GM18870 (cell line): ENCODE measurements at regions not wholly inside any gene's neighbourhood (a gene's known extent, or its start where the extent isn't known, plus 50 kb on each side); places are given as distances from the start of the nearest gene placed in this dataset.
"Not testable (repeated sequence)": the region's sequence is repeated elsewhere in the genome, so short reads cannot be mapped to it uniquely, and the experiment has no call there.

Experiments used
- ATAC-seq: cut with Tn5 transposase; IDR thresholded peaks from one replicate; pipeline ENCODE4 v1.9.1; 2021; ENCODE audit warnings: moderate library complexity; ENCODE audit not compliant: unreplicated experiment

DNA sequence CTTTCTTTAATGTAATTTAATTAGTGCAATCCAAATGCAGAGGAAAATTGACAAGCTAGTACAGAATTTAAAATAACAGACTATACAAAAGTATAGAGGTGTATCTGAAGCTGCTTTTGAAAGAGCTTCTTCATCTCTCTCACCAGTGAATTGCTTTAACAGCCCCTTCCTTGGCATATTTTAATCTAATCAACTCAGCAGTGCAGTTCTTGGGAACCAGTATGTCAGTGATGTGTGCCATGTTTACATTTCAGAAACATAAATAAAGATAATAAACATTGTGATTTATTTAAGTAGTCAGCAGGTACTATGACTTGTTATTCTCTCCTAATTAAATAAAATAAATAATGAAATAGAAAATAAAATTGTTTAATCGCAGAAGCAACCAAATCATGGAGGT lies 1260.6 kb downstream of the NCAM2 start:
- no peak for ATAC-seq

DNA sequence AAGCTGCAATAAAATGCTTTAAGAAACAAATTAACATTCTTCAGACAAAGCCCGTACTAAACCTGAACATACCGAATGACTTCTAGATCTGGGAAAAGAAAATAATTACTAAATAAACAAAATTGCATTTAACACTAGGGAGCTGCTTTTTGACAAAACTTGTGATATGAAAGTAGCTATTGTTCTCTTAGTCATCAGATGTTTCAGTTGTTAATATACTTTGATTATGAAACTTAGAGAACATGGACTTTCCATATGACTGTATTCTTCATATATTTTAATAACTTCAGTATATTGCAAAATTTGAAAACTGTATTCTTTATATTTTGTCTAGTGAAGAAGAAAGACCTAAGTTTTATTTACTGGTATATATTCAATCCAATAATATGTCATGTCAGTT lies 1262.1 kb downstream of the NCAM2 start:
- no peak for ATAC-seq

DNA sequence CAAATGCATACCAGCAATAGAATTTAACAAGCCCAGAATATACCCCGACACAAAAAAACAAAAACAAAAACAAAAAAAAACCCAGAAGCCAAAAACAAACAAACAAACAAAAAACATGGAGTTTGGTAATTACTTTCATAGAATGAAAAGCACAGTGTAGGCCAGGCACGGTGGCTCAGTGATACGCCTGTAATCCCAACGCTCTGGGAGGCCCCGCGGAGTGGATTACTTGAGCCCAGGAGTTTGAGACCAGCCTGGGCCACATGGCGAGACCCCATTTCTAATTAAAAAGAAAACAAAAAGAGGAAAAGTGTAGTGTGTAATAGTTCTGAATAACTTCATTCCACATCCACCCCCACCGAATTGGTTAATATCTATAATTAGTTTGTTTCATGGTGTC lies 1265.7 kb downstream of the NCAM2 start:
- no peak for ATAC-seq

DNA sequence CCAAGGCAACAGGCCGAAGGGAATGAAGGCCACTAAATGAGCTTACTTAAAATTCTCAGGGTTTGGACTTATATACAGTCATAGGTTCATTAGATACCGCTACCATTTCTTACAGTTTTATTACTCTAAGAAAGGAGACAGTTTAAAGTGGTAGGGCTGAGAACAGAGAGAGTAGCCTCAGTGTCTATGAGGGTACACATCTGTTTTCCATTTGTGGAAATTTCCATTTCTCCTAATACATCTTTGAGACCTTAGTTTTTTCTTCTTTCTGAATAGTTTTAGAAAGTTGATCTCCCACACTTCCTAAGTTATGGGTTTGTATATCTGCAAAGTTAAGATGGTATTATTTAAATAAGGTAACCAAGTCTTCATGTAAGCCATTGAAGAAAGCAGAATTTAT lies 1279.1 kb downstream of the NCAM2 start:
- ATAC-seq: no peak

DNA sequence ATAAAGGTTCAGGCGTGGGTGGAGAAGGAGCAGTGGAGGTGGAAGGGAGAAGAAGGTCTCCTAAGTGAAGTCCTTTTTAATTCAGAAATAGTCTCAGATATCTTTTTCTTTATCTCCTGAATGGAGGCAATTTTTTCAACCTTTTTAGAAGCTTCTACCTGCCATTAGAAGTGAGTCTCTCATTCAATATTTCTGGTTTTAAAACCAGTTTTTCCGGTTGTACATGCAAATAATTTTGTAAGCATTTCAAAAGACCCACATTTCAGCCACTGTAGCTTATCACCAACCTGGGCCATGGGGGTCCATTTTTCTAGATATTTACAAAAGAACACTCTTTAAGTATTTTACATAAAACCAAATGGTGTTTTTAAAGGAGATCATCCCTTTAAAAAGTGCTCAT lies 1280.2 kb downstream of the NCAM2 start:
- ATAC-seq: no peak

DNA sequence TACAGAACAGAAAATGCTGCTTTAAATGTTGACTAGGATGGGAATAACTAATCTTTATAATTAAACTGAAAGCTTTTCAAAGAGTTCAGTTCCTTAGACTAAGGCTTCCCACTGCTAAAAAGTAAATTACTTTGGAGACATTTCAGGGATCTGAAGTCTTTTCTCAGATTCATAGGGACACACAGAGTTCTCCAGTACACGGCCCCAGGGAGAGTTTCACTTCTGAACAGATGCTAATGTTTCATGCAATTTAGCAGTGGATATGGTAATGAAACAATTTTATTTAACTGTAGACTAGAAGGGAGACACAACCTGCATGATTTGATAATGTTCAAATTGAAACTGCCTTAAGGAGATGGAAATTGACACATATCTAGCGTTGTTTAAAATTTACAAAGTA lies 1282.6 kb downstream of the NCAM2 start:
- ATAC-seq: no peak

DNA sequence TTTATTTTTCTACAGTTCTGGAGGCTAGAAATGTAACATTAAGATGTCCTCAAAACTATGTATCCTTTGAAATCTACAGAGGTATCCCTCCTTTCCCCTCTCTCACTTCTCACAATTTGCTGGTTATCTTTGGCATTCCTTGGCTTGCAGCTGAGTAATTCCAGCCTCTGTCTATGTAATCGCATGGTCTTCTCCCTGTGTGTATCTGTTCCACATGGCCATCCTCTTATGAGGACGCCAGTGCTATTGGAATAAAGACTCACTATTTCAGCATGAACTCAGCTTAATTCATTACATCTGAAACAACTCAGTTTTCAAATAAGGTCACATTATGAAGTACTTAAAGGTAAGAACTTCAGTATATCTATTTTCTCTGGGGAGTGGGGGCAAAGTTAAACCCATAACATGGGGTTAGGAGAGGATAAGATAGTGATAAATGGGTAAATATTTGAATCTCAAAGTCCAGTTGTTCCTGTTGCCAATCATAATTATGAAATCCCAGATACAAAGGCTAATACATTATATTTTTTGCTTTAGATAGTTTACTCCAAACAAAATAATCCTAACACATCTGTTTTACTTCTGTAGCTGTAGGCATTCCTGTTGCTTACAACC lies 1290.8 kb downstream of the NCAM2 start:
- no peak for ATAC-seq

DNA sequence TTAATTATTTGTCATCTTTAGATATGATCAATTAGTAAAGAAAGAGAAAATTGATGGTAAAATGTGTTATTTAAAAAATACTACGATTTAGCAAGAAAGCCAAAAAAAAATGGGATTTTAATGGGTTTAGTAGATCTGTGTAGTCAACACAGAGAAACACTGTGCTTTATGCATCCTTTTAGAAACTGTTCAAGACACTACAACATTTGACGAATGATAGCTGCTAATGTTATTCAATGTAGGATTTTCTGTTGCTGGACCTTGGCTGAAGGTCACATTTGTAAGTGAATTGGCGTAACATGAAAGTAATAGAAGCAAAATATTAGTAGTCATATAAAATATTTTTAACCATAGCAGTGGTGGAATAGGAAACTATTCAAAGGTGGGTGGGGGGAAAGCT lies 1293.9 kb downstream of the NCAM2 start:
- no peak for ATAC-seq

DNA sequence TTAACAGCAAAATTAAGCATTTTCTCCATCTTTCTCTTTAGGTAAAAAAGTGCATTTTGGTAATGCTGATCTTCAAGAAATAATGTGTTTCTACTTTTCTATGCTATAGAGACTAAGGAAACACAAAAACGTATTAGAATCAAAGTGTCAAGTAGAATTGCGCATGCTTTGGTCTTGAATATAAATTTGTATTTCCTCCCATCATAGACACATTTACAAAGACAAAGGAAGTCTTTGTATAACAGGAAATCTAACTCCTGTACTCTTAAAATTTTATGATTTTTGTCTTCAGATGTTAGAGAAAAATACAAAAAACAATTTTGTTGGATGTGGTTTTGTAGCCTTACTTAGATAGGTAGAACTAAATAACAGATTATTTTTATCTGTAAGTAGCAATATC lies 1299.4 kb downstream of the NCAM2 start:
- no peak for ATAC-seq

DNA sequence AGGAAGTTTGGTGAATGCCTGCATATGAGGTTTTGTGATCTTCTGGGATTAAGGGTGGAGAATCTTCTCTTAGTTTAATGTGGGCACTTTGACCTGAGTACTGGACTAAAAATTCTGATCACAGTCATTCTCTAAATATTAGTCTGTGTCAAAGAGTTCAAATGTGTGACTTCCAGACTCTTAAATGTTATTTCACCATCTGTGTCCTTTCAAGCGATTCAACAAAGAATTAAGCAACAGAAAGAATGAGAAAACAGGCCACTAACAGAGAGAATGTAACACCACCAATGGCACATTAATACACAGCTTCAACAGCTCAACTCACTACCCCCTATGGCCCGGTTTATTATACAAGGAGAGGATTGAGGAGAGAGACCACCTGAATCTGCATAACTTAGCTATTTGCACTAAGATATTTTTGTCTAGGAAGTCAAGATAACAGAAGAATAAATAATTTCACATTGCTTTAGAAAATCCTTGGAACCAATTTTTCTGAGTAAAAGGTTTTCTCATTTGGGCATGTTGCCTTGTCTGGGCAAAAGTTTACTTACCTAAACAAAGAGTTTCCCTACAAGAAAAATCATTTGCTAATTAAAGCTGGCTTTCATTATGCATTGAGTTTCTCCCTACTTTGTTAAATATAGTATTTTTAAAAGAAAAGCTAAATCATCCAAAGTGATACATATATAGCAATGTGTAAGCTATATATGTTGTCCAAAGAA lies 1313.7 kb downstream of the NCAM2 start:
- ATAC-seq: no peak

DNA sequence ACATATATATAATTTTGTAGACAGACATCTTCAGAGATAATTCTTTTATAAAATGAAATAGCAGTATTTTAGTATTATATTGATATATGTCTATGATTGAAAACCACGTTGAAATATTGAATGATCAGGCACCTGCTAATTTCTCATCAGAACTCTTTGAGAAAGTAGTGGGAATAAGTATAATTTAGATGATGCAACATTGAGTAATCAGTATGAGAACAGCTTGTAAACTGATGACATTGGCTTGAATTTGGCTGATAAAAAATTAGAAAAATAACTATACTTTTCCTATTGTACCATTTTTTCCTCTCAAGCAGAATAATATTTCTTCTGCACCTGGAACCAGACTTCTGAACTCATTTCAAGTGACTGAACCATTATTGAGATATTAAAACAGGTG lies 1316.8 kb downstream of the NCAM2 start:
- ATAC-seq: no peak

DNA sequence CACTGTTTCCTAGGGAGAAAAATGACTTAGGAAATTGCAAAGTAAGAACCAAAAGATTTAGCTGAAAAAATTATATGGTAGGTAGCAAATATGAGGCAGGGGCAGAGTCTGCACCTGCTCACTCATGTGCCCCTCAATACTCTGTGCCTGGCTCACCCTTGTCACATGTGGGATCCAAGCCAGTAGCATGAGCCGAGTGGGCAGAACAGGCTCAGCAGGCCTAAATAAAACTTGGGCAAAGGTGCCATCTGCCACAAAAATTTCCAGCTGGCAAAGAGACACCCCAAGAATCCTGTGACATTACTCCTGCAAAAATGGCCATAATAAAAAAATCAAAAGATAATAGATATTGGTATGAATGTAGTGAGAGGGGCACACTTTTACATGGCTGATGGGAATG lies 1321.2 kb downstream of the NCAM2 start:
- no peak for ATAC-seq

DNA sequence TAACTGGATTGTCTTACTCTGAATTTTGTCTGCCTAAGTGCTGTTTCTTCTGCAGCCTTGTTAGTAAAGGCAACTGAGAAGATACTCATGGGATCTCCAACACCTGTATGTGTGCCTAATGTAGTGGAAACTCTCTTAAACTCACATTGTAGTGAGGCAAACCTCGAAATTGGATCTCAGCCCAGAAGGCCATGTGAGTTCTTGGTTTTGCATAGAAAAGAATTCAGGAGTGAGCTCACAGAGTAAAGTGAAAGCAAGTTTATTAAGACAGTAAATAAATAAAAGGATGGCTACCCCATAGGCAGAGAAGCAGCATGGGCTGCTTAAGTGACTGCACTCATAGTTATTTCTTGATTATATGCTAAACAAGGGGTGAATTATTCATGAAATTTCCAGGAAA lies 1344.7 kb downstream of the NCAM2 start:
- no peak for ATAC-seq

DNA sequence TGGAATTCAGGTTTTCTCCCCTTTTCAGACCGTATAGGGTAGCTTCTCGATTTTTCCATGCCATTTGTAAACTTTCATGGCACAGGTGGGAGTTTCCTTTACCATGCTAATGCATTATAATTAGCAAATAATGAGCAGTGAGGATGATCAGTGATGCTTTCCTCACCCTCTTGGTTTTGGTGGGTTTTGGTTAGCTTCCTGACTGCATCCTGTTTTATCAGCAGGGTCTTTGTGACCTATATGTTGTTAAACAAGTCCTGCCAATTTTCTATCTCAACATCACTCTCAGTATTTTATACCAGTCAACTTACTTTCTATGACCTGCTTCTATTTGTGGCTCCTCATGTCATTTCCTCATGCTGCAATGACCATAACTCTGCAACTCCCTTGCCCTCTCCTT lies 1345.1 kb downstream of the NCAM2 start:
- no peak for ATAC-seq

DNA sequence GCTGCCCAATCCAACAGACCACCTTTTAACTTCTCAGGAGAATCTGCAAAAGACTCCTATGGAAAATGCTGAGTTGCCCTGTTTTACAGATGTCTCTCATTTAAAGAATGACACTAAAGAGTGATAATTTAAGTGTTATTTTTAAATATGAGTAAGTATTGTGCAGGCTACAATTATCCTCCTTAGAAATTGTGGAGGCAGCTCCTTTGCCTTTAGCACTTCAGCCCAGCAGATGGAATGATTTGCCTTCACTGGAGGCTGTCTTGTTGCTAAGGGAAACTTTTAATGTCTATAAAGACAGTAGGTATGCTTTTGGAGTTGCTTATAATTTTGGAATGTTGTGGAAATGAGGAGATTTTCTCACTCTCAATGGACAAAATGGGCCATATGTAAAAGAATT lies 1345.5 kb downstream of the NCAM2 start:
- ATAC-seq: no peak

DNA sequence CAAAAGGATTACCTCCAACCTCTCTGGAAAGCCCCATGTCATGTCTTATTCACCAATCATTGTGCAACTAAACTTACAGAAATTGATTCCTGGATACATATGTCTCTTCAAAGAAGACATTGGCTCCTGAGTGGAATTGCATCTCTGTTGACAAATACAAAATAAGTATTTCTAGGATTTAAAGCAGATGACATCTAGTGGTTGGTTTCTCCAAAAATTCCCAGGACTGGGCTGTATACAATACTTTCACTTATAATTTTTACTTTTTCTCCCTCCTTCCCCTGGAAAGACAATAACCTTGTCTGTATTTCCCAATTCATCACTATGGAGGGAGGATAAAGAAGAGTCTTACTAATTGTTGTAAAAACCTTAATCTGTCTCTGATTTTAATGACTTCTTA lies 1347.4 kb downstream of the NCAM2 start:
- ATAC-seq: no peak

DNA sequence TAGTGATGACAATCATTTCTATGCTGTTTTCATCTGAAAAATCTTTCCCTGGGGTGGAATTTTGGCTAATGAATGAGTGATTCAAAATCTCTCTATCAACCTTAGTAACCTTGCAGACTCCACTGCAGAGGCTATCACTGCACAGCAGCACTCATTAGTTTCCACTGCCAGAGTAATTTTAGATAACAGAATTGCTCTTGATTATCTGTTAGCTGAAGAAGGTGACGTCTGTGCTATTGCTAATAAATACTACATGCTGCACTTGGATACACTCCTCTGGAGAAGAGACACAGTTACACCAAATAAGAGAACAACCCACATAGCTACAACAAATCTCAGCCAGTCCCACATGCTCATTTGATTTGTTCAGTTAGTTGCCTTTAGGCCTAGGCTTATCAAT lies 1348.4 kb downstream of the NCAM2 start:
- no peak for ATAC-seq

DNA sequence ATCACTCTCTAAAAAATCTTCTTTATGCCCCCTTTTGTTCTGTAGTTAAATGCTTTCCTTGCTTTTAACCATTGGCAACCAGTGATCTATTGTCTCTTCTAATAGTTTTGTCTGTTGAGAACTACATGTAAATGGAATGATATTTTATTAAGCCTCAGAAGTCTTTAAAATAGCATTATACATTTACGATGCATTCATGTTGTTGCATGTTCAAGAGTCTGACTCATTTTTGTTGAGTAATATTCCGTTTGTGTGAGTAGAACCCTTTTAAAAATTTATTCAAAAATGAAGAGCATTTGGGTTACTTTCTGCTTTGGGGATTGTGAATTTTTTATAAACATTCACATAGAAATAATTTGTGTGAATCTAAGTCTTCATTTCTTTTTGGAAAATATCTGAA lies 1352.9 kb downstream of the NCAM2 start:
- ATAC-seq: no peak

DNA sequence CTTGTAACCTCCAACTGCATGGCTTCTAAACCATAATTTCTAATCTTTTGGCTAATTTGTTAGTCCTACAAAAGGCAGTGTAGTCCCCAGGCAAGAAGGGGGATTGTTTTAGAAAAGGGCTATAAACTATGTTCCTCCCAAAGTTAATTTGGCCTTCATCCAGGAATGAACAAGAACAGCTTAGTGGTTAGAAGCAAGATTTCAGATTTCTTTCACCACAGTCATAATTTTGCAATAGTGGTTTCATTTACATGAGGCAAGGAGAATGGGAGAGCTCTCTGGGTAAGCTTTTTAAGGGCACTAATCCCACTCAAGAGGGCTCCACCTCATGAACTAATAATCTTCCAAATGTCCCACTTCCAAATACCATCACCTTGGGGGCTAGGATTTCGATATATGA lies 1353.9 kb downstream of the NCAM2 start:
- ATAC-seq: no peak

DNA sequence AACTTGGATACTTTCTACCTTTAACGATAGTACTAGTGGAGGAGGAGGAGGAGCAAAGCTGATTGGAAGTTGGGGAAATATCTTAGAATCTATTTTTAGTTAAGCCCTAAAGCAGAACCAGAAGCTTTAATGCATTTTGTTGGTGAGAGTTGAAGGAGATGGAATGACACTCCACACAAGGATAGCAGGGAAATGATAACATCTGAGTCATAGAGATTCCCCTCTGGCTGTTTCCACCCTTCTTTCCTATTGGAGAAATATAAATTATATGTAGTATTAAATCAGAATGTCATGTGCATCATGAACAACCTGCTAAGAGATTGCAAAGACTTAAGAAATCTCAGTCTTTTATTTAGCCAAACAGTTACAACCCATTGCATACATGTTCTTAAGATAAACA lies 1357.7 kb downstream of the NCAM2 start:
- ATAC-seq: no peak

DNA sequence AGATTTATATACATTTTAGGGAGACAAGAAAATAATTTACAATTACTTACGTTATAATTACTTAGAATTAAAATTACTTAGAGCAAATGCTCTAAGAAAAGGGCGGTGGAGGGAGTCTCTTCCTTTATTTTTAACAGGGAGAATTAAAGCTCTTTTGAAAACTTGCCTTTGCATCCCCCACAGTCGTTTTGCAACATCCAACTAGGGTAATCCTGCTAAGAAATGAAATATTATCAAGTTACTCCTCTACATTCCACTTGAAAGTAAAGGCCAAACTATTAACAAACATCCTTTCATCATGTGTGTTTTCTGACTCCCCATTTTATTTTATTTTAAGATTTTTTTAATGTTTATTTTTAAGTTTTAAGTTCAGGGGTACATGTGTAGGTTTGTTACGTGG lies 1358.5 kb downstream of the NCAM2 start:
- no peak for ATAC-seq

DNA sequence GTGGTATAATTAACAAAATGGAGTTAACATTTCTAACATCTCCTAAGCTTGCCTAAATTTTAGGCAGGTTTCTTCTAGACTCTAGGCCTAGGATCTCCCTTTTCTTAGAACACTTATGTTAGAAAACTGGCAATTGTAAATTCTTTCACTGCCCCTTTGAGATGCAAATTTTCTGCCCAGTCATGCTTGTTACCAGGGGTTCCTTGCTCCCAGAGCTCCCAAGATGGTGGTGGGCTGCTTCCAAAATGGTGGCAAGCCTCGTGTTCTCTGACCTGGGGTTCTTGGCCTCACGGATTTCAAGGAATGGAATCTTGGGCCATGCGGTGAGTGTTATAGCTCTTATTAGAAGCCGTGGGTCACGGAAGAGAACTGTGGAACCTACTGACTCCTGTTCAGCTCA lies 1361.4 kb downstream of the NCAM2 start:
- ATAC-seq: not testable (repeated sequence)

DNA sequence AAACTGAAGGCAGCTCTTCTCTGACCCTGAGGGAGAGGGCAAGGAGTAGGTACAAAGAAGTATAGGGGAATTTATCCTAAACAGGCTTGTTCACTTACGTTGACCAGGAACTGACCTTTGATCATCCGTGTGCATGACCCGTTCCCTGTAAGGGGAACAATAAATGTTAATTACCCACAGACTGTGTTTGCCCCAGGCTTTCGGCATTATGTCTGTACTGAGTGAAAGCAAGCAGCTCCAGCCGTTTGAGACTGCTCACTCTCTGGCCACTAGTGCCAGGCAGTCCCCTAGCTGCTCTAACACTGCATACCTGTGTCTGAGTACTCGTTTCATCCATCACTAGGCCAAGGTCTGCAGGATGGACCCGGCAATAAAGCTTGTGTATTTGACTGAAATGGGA lies 1365.3 kb downstream of the NCAM2 start:
- ATAC-seq: no peak
